ENCODE measurements at regions not wholly inside any gene's neighbourhood (a gene's known extent, or its start where the extent isn't known, plus 50 kb on each side); places are given as distances from the start of the nearest gene placed in this dataset.
A peak's percentile ranks its signal among the peaks of the same experiment; 100 is the strongest.
"Not testable (repeated sequence)": the region's sequence is repeated elsewhere in the genome, so short reads cannot be mapped to it uniquely, and the experiment has no call there.

- no peak for TF ChIP-seq CTCF (conservative IDR thresholded peaks at IDR 0.05)
- no peak overlapping the region for H3K27ac ChIP-seq
Observed at GRCh38 chr9:71509054-71509453, 259.3 kb downstream of the CEMIP2 start.

- H3K27ac ChIP-seq = not testable (repeated sequence)
Observed at GRCh38 chr9:71508141-71508540, 260.2 kb downstream of the CEMIP2 start.

- no peak overlapping the region for H3K27ac ChIP-seq
- no peak for TF ChIP-seq CTCF (conservative IDR thresholded peaks at IDR 0.05)
Observed at GRCh38 chr9:71506821-71507220, 261.5 kb downstream of the CEMIP2 start.

- no peak overlapping the region for H3K27ac ChIP-seq
- no peak for TF ChIP-seq CTCF (conservative IDR thresholded peaks at IDR 0.05)
Observed at GRCh38 chr9:71504636-71505035, 263.7 kb downstream of the CEMIP2 start.

- H3K27ac ChIP-seq = no peak overlapping the region
- TF ChIP-seq CTCF (conservative IDR thresholded peaks at IDR 0.05) = no peak
Observed at GRCh38 chr9:71498691-71499090, 269.6 kb downstream of the CEMIP2 start.

- TF ChIP-seq CTCF (conservative IDR thresholded peaks at IDR 0.05) = peak; percentile 74
Observed at GRCh38 chr9:71490810-71491209, 277.5 kb downstream of the CEMIP2 start.

GRCh38 chr9:71487061-71487460 is 281.3 kb downstream of the CEMIP2 start:
- TF ChIP-seq CTCF (conservative IDR thresholded peaks at IDR 0.05) = peak; percentile 5; the same call in 1 of the 2 replicates
- no peak overlapping the region for H3K27ac ChIP-seq

More at GRCh38 chr9:71490810-71491209, 277.5 kb downstream of the CEMIP2 start:
- H3K27ac ChIP-seq = no peak overlapping the region

GRCh38 chr9:71485326-71485725 is 283.0 kb downstream of the CEMIP2 start:
- TF ChIP-seq CTCF (conservative IDR thresholded peaks at IDR 0.05) = no peak
- H3K27ac ChIP-seq = no peak overlapping the region
